ENCODE measurements at regions not wholly inside any gene's neighbourhood (a gene's known extent, or its start where the extent isn't known, plus 50 kb on each side); places are given as distances from the start of the nearest gene placed in this dataset.
A peak's percentile ranks its signal among the peaks of the same experiment; 100 is the strongest.
"Not testable (repeated sequence)": the region's sequence is repeated elsewhere in the genome, so short reads cannot be mapped to it uniquely, and the experiment has no call there.

GRCh38 chr15:60152386-60152785 lies 148.3 kb downstream of the FOXB1 start:
- Histone ChIP-seq H3K4me1 (ENCODE audit: control insufficient read depth, insufficient read depth, low read length) (peaks cover 5% of the 10 kb centered on the region), H3K27me3 (ENCODE audit: control insufficient read depth, insufficient read depth, low read length) (peaks cover 30% of the 10 kb centered on the region), H3K9ac (ENCODE audit: low read depth, low read length) (no peak overlapping the region), H3K9me3 (replicated peaks; ENCODE audit: low read length) (no peaks in the 10 kb centered on the region), H3K4me3 (ENCODE audit: low read length) (no peak overlapping the region), H3K36me3 (ENCODE audit: insufficient read depth, low read length) (no peaks in the 10 kb centered on the region), H3K4me2 (ENCODE audit: low read length) (no peak overlapping the region)

- Histone ChIP-seq H3K9ac (ENCODE audit: low read depth, low read length) (no peak overlapping the region), H3K4me2 (ENCODE audit: low read length) (no peak overlapping the region), H3K27me3 (ENCODE audit: control insufficient read depth, insufficient read depth, low read length) (peaks cover 24% of the 10 kb centered on the region), H3K36me3 (ENCODE audit: insufficient read depth, low read length) (no peaks in the 10 kb centered on the region), H3K9me3 (replicated peaks; ENCODE audit: low read length) (no peaks in the 10 kb centered on the region), H3K4me1 (ENCODE audit: control insufficient read depth, insufficient read depth, low read length) (peaks cover 5% of the 10 kb centered on the region), H3K4me3 (ENCODE audit: low read length) (no peak overlapping the region)
These were observed 150.7 kb downstream of the FOXB1 start for GRCh38 chr15:60154764-60155325.

GRCh38 chr15:60155661-60156060 lies 151.6 kb downstream of the FOXB1 start:
- H3K4me2 ChIP-seq (ENCODE audit: low read length): peak overlapping the region; percentile 58
- no peak overlapping the region for H3K4me3 ChIP-seq (ENCODE audit: low read length)
- H3K36me3 ChIP-seq (ENCODE audit: insufficient read depth, low read length): no peaks in the 10 kb centered on the region
- peaks cover 5% of the 10 kb centered on the region for H3K4me1 ChIP-seq (ENCODE audit: control insufficient read depth, insufficient read depth, low read length)
- no peak overlapping the region for H3K9ac ChIP-seq (ENCODE audit: low read depth, low read length)
- H3K27me3 ChIP-seq (ENCODE audit: control insufficient read depth, insufficient read depth, low read length): peaks cover 25% of the 10 kb centered on the region
- no peaks in the 10 kb centered on the region for H3K9me3 ChIP-seq (replicated peaks; ENCODE audit: low read length)

- H3K36me3 ChIP-seq (ENCODE audit: insufficient read depth, low read length): no peaks in the 10 kb centered on the region
- no peaks in the 10 kb centered on the region for H3K4me1 ChIP-seq (ENCODE audit: control insufficient read depth, insufficient read depth, low read length)
- peaks cover 46% of the 10 kb centered on the region for H3K27me3 ChIP-seq (ENCODE audit: control insufficient read depth, insufficient read depth, low read length)
- no peak overlapping the region for H3K4me3 ChIP-seq (ENCODE audit: low read length)
- no peak overlapping the region for H3K4me2 ChIP-seq (ENCODE audit: low read length)
- no peak overlapping the region for H3K9ac ChIP-seq (ENCODE audit: low read depth, low read length)
- H3K9me3 ChIP-seq (replicated peaks; ENCODE audit: low read length): no peaks in the 10 kb centered on the region
These were observed 156.8 kb downstream of the FOXB1 start for GRCh38 chr15:60160909-60161308.

GRCh38 chr15:60161704-60162103 lies 157.6 kb downstream of the FOXB1 start:
- no peak overlapping the region for H3K4me3 ChIP-seq (ENCODE audit: low read length)
- H3K9me3 ChIP-seq (replicated peaks; ENCODE audit: low read length): no peaks in the 10 kb centered on the region
- H3K4me1 ChIP-seq (ENCODE audit: control insufficient read depth, insufficient read depth, low read length): no peaks in the 10 kb centered on the region
- H3K27me3 ChIP-seq (ENCODE audit: control insufficient read depth, insufficient read depth, low read length): peaks cover 47% of the 10 kb centered on the region
- no peak overlapping the region for H3K9ac ChIP-seq (ENCODE audit: low read depth, low read length)
- no peak overlapping the region for H3K4me2 ChIP-seq (ENCODE audit: low read length)
- no peaks in the 10 kb centered on the region for H3K36me3 ChIP-seq (ENCODE audit: insufficient read depth, low read length)

- H3K9me3 ChIP-seq (replicated peaks; ENCODE audit: low read length): no peaks in the 10 kb centered on the region
- H3K4me1 ChIP-seq (ENCODE audit: control insufficient read depth, insufficient read depth, low read length): no peaks in the 10 kb centered on the region
- H3K36me3 ChIP-seq (ENCODE audit: insufficient read depth, low read length): no peaks in the 10 kb centered on the region
- no peak overlapping the region for H3K9ac ChIP-seq (ENCODE audit: low read depth, low read length)
- peaks cover 49% of the 10 kb centered on the region for H3K27me3 ChIP-seq (ENCODE audit: control insufficient read depth, insufficient read depth, low read length)
- H3K4me3 ChIP-seq (ENCODE audit: low read length): no peak overlapping the region
- H3K4me2 ChIP-seq (ENCODE audit: low read length): no peak overlapping the region
These were observed 158.3 kb downstream of the FOXB1 start for GRCh38 chr15:60162251-60162967.

GRCh38 chr15:60162968-60163355 lies 158.9 kb downstream of the FOXB1 start:
- no peak overlapping the region for H3K4me2 ChIP-seq (ENCODE audit: low read length)
- no peaks in the 10 kb centered on the region for H3K36me3 ChIP-seq (ENCODE audit: insufficient read depth, low read length)
- H3K4me3 ChIP-seq (ENCODE audit: low read length): no peak overlapping the region

GRCh38 chr15:60165111-60165510 lies 161.0 kb downstream of the FOXB1 start:
- H3K4me1 ChIP-seq (ENCODE audit: control insufficient read depth, insufficient read depth, low read length): no peaks in the 10 kb centered on the region
- peaks cover 39% of the 10 kb centered on the region for H3K27me3 ChIP-seq (ENCODE audit: control insufficient read depth, insufficient read depth, low read length)
- H3K4me3 ChIP-seq (ENCODE audit: low read length): no peak overlapping the region
- no peak overlapping the region for H3K9ac ChIP-seq (ENCODE audit: low read depth, low read length)
- no peaks in the 10 kb centered on the region for H3K36me3 ChIP-seq (ENCODE audit: insufficient read depth, low read length)
- no peaks in the 10 kb centered on the region for H3K9me3 ChIP-seq (replicated peaks; ENCODE audit: low read length)
- H3K4me2 ChIP-seq (ENCODE audit: low read length): no peak overlapping the region

More at GRCh38 chr15:60162968-60163355, 158.9 kb downstream of the FOXB1 start:
- H3K27me3 ChIP-seq (ENCODE audit: control insufficient read depth, insufficient read depth, low read length): peaks cover 49% of the 10 kb centered on the region
- no peaks in the 10 kb centered on the region for H3K4me1 ChIP-seq (ENCODE audit: control insufficient read depth, insufficient read depth, low read length)
- no peak overlapping the region for H3K9ac ChIP-seq (ENCODE audit: low read depth, low read length)
- H3K9me3 ChIP-seq (replicated peaks; ENCODE audit: low read length): no peaks in the 10 kb centered on the region

- Histone ChIP-seq H3K9me3 (replicated peaks; ENCODE audit: low read length) (no peaks in the 10 kb centered on the region), H3K36me3 (ENCODE audit: insufficient read depth, low read length) (no peaks in the 10 kb centered on the region), H3K9ac (ENCODE audit: low read depth, low read length) (no peak overlapping the region), H3K4me1 (ENCODE audit: control insufficient read depth, insufficient read depth, low read length) (no peaks in the 10 kb centered on the region), H3K4me3 (ENCODE audit: low read length) (no peak overlapping the region), H3K27me3 (ENCODE audit: control insufficient read depth, insufficient read depth, low read length) (peaks cover 22% of the 10 kb centered on the region), H3K4me2 (ENCODE audit: low read length) (no peak overlapping the region)
These were observed 168.0 kb downstream of the FOXB1 start for GRCh38 chr15:60172143-60172542.

GRCh38 chr15:60179786-60180391 lies 175.8 kb downstream of the FOXB1 start:
- Histone ChIP-seq H3K4me1 (ENCODE audit: control insufficient read depth, insufficient read depth, low read length) (no peaks in the 10 kb centered on the region), H3K9me3 (replicated peaks; ENCODE audit: low read length) (no peaks in the 10 kb centered on the region), H3K9ac (ENCODE audit: low read depth, low read length) (no peak overlapping the region), H3K4me2 (ENCODE audit: low read length) (no peak overlapping the region), H3K4me3 (ENCODE audit: low read length) (no peak overlapping the region), H3K27me3 (ENCODE audit: control insufficient read depth, insufficient read depth, low read length) (peaks cover 47% of the 10 kb centered on the region), H3K36me3 (ENCODE audit: insufficient read depth, low read length) (no peaks in the 10 kb centered on the region)

- not testable (repeated sequence) for H3K4me3 ChIP-seq (ENCODE audit: low read length); H3K4me2 ChIP-seq (ENCODE audit: low read length); H3K9ac ChIP-seq (ENCODE audit: low read depth, low read length); H3K9me3 ChIP-seq (replicated peaks; ENCODE audit: low read length); H3K4me1 ChIP-seq (ENCODE audit: control insufficient read depth, insufficient read depth, low read length); H3K36me3 ChIP-seq (ENCODE audit: insufficient read depth, low read length)
- peaks cover 34% of the 10 kb centered on the region for H3K27me3 ChIP-seq (ENCODE audit: control insufficient read depth, insufficient read depth, low read length)
These were observed 177.8 kb downstream of the FOXB1 start for GRCh38 chr15:60181957-60182356.

- peaks cover 31% of the 10 kb centered on the region for H3K27me3 ChIP-seq (ENCODE audit: control insufficient read depth, insufficient read depth, low read length)
- no peak overlapping the region for H3K9ac ChIP-seq (ENCODE audit: low read depth, low read length)
- H3K4me1 ChIP-seq (ENCODE audit: control insufficient read depth, insufficient read depth, low read length): no peaks in the 10 kb centered on the region
- H3K4me3 ChIP-seq (ENCODE audit: low read length): no peak overlapping the region
- no peaks in the 10 kb centered on the region for H3K36me3 ChIP-seq (ENCODE audit: insufficient read depth, low read length)
- no peak overlapping the region for H3K4me2 ChIP-seq (ENCODE audit: low read length)
- no peaks in the 10 kb centered on the region for H3K9me3 ChIP-seq (replicated peaks; ENCODE audit: low read length)
These were observed 179.3 kb downstream of the FOXB1 start for GRCh38 chr15:60183366-60183765.

Data from skeletal muscle satellite cell (primary cell).